ENCODE measurements at regions not wholly inside any gene's neighbourhood (a gene's known extent, or its start where the extent isn't known, plus 50 kb on each side); places are given as distances from the start of the nearest gene placed in this dataset.

DNA sequence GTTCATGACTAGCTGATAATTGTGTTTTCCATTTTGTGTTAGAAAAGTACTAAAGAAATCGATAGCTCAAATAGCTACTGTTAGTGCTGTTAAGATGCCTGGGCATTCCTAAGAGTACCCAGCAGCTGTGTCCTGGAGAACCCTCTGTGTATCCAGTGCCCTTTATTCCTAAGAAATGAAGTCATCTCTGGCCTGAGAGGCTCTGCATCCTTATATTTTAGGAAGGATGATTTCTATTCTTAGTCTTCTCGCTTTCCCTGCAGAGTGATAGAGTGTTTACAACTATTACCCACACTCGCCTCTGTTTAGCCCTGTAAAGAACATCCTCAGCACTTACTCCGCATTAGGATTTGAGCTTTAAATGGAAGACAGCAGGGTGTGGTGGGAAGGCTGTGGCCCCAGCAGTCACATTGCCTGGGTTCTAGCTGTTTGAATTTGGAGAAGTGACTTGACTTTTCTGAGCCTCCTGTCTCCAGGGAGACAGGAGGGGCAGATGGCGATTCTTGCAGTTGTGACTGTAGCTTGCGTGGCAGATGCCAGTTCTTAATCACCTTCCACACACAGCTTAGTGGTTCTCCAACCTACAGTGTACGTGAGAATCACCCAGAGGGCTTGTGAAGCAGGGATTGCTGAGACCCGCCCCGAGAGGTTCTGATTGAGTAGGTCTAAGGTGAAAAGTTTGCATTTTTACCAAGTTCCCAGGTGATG is 177.2 kb upstream of the PITX1 start:
- Histone ChIP-seq H3K27ac (ENCODE audit: insufficient read depth, low read depth, low read length) (no peak overlapping the region), H3K79me2 (ENCODE audit: control insufficient read depth, insufficient read depth, low read length) (no peaks in the 10 kb centered on the region), H2AFZ (ENCODE audit: low read depth, low read length) (no peak overlapping the region), H3K36me3 (ENCODE audit: control insufficient read depth in 2 of 2, extremely low read depth in 1 of 2, insufficient read depth in 2 of 2, low read length in 2 of 2) (no peaks in the 10 kb centered on the region), H3K9me3 (replicated peaks; ENCODE audit: control insufficient read depth, insufficient read depth, low read length) (no peaks in the 10 kb centered on the region), H3K4me3 (replicated peaks in 1 of 3; ENCODE audit: insufficient read depth in 1 of 3, low read depth in 1 of 3, low read length in 3 of 3) (no peak overlapping the region), H3K4me1 (ENCODE audit: control insufficient read depth, extremely low read depth, insufficient read depth, low read length) (peaks cover 21% of the 10 kb centered on the region), H3K27me3 (ENCODE audit: control insufficient read depth in 2 of 2, insufficient read depth in 2 of 2, low read length in 2 of 2) (peaks cover 0 to 3% of the 10 kb centered on the region in 2 experiments), H3K9me1 (replicated peaks; ENCODE audit: control insufficient read depth, extremely low read depth, insufficient read depth, low read length) (no peaks in the 10 kb centered on the region), H3K9ac (replicated peaks; ENCODE audit: extremely low read depth, insufficient read depth, low read length) (no peak overlapping the region), H4K20me1 (replicated peaks; ENCODE audit: control insufficient read depth, extremely low read depth, insufficient read depth, low read length) (no peaks in the 10 kb centered on the region), H3K4me2 (ENCODE audit: insufficient read depth, low read length) (no peak overlapping the region)
- intact Hi-C loops (cut with micrococcal nuclease) (no loop called here), dilution Hi-C loops (cut with MboI; ENCODE audit: extremely low pct_ligation_motif_present, low sequenced_read_pairs) (no loop called here)
- no peak for TF ChIP-seq JUN (IDR thresholded peaks at IDR 0.05; ENCODE audit: borderline replicate concordance, insufficient read depth, insufficient read length, low read depth)
- no peak for TF ChIP-seq FOS (IDR thresholded peaks at IDR 0.05; ENCODE audit: borderline replicate concordance, insufficient read depth, low read length)
- TF ChIP-seq POLR2A (IDR thresholded peaks at IDR 0.05; ENCODE audit: low read depth, low read length): no peak
- no peak for TF ChIP-seq EZH2 (IDR thresholded peaks at IDR 0.05; ENCODE audit: borderline replicate concordance, low read depth, low read length, severe bottlenecking)
- TF ChIP-seq, protein P1, sequence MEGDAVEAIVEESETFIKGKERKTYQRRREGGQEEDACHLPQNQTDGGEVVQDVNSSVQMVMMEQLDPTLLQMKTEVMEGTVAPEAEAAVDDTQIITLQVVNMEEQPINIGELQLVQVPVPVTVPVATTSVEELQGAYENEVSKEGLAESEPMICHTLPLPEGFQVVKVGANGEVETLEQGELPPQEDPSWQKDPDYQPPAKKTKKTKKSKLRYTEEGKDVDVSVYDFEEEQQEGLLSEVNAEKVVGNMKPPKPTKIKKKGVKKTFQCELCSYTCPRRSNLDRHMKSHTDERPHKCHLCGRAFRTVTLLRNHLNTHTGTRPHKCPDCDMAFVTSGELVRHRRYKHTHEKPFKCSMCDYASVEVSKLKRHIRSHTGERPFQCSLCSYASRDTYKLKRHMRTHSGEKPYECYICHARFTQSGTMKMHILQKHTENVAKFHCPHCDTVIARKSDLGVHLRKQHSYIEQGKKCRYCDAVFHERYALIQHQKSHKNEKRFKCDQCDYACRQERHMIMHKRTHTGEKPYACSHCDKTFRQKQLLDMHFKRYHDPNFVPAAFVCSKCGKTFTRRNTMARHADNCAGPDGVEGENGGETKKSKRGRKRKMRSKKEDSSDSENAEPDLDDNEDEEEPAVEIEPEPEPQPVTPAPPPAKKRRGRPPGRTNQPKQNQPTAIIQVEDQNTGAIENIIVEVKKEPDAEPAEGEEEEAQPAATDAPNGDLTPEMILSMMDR (IDR thresholded peaks at IDR 0.05; ENCODE audit: extremely low read depth in 1 of 2, insufficient read depth in 1 of 2, low read depth in 1 of 2, low read length in 2 of 2): no peak
- TF ChIP-seq, protein P2, sequence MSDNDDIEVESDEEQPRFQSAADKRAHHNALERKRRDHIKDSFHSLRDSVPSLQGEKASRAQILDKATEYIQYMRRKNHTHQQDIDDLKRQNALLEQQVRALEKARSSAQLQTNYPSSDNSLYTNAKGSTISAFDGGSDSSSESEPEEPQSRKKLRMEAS (IDR thresholded peaks at IDR 0.05; ENCODE audit: insufficient read depth, insufficient read length): no peak
- no peak for TF ChIP-seq MYC (IDR thresholded peaks at IDR 0.05; ENCODE audit: low read depth, low read length)
- TF ChIP-seq GATA2 (IDR thresholded peaks at IDR 0.05; ENCODE audit: insufficient read depth, insufficient read length, low read depth, low read length): no peak
- no peak for TF ChIP-seq POLR2AphosphoS5 (IDR thresholded peaks at IDR 0.05; ENCODE audit: insufficient read depth, low read depth, low read length)
- FAIRE-seq (no peak), DNase-seq (ENCODE audit: low read depth, low spot score) (no peak)
- POLR2A ChIA-PET: no interaction called here
- no TSS peak for BruUV-seq (replicated peaks)
- CTCF ChIA-PET: interaction anchor here (0.8 to 4.0 kb wide), 4 partner anchors 20 to 122 kb away, joined by 3 to 27 read pairs (median 4); no protein-coding TSS in a partner anchor
